HCT116 (cell line): ENCODE measurements at regions not wholly inside any gene's neighbourhood (a gene's known extent, or its start where the extent isn't known, plus 50 kb on each side); places are given as distances from the start of the nearest gene placed in this dataset.

Source experiments
- ATAC-seq: fragments of 200-7000 bp; cut with Tn5 transposase; 2 replicates; pipeline ENCODE4 v1.9.1; 2020; ENCODE audit warnings: mild to moderate bottlenecking, moderate library complexity
- BruUV-seq: library from RNA; stranded (reverse); fragments of 400-500 nt; replicated peaks from 2 replicates; lab custom pipeline; 2021; lab: Mats Ljungman, UMichigan
- CTCF ChIA-PET: fragments of 300-600 bp; sonication (Branson Sonifier 250); formaldehyde crosslinking; loops from one replicate; lab custom pipeline; 2021; ENCODE audit warnings: antibody characterized with exemption; lab: Charles Lee
- POLR2A ChIA-PET: fragments of 300-600, 350-600 bp; sonication (Branson Sonifier 250); formaldehyde crosslinking; loops from one replicate; lab custom pipeline; 2021; ENCODE audit warnings: antibody characterized with exemption; lab: Charles Lee
- RAD21 ChIA-PET, 2 experiments: fragments of 300-600 bp; sonication (Branson Sonifier 250); formaldehyde crosslinking; loops; one replicate each; lab custom pipeline; 2023; ENCODE audit warnings: low total read pairs in 2 of 2; ENCODE audit not compliant: uncharacterized antibody in 2 of 2, unreplicated experiment in 2 of 2, low non-redundant PET in 1 of 2; lab: Charles Lee
- DNase-seq: peaks from one replicate; pipeline ENCODE4 v3.0.0-alpha.2; 2010; ENCODE audit warnings: low read depth, low spot score
- H2AFZ ChIP-seq: fragments of 200-600 bp; shearing (Covaris generic), sonication (generic); 2 replicates; pipeline ENCODE4 v1.6.1; 2017; ENCODE audit warnings: low read depth, mixed run types, mixed read lengths, antibody characterized with exemption, low read length; ENCODE audit not compliant: poor library complexity, severe bottlenecking
- H3K27ac ChIP-seq: 2 replicates; pipeline ENCODE4 v1.5.1; 2012; ENCODE audit warnings: low read depth, low read length
- H3K27me3 ChIP-seq: fragments of 200-600 bp; sonication (generic); 2 replicates; pipeline ENCODE4 v1.6.1; 2016; ENCODE audit warnings: mixed run types, low read length, mixed read lengths; ENCODE audit not compliant: insufficient read depth
- H3K36me3 ChIP-seq, 2 experiments: fragments of 200-500 bp in 1 of 2; fragments of 200-600 bp in 1 of 2; sonication (Bioruptor generic) in 1 of 2; sonication (generic) in 1 of 2; 2 replicates each; pipeline versions ENCODE4 v1.5.1 to v1.6.1; 2014 to 2016; ENCODE audit warnings: low read length in 2 of 2, inconsistent platforms in 1 of 2, mixed read lengths in 1 of 2, mixed run types in 1 of 2; ENCODE audit not compliant: insufficient read depth in 2 of 2, control insufficient read depth in 1 of 2
- H3K4me1 ChIP-seq, 2 experiments: fragments of 200-600 bp in 1 of 2; sonication (generic) in 1 of 2; 2 replicates each; pipeline versions ENCODE4 v1.5.1 to v1.6.1; 2012 to 2017; ENCODE audit warnings: low read length in 2 of 2, inconsistent platforms in 1 of 2, mild to moderate bottlenecking in 1 of 2, mixed read lengths in 1 of 2, mixed run types in 1 of 2, moderate library complexity in 1 of 2; ENCODE audit not compliant: insufficient read depth in 2 of 2, control insufficient read depth in 1 of 2
- H3K4me2 ChIP-seq: fragments of 200-600 bp; sonication (generic); 2 replicates; pipeline ENCODE4 v1.6.1; 2017; ENCODE audit warnings: mixed run types, low read length, mixed read lengths
- H3K4me3 ChIP-seq, 2 experiments: fragments of 200-600 bp in 1 of 2; sonication (generic) in 1 of 2; replicated peaks in 1 of 2; 2 replicates each; pipeline ENCODE4 v1.5.1; 2011 to 2016; ENCODE audit warnings: low read length in 2 of 2, control low read depth in 1 of 2, low read depth in 1 of 2, mild to moderate bottlenecking in 1 of 2, mixed read lengths in 1 of 2, mixed run types in 1 of 2
- H3K79me2 ChIP-seq: fragments of 200-600 bp; sonication (generic); 2 replicates; pipeline ENCODE4 v1.6.1; 2017; ENCODE audit warnings: mild to moderate bottlenecking, mixed run types, low read length, moderate library complexity, mixed read lengths; ENCODE audit not compliant: insufficient read depth
- H3K9ac ChIP-seq: fragments of 200-600 bp; sonication (generic); 2 replicates; pipeline ENCODE4 v1.6.1; 2016; ENCODE audit warnings: low read length, mixed read lengths
- H3K9me2 ChIP-seq: fragments of 200-600 bp; sonication (generic), shearing (Covaris generic); 2 replicates; pipeline ENCODE4 v1.6.1; 2017; ENCODE audit warnings: mixed run types, mild to moderate bottlenecking, moderate library complexity; ENCODE audit not compliant: insufficient read depth
- H3K9me3 ChIP-seq, 2 experiments: fragments of 200-500 bp in 1 of 2; fragments of 200-600 bp in 1 of 2; sonication (Bioruptor generic) in 1 of 2; sonication (generic) in 1 of 2; 2 replicates each; pipeline ENCODE4 v1.6.1; 2014 to 2017; ENCODE audit warnings: low read length in 2 of 2, mixed read lengths in 2 of 2, inconsistent platforms in 1 of 2, low read depth in 1 of 2, mild to moderate bottlenecking in 1 of 2, mixed run types in 1 of 2, moderate library complexity in 1 of 2; ENCODE audit not compliant: control insufficient read depth in 1 of 2, insufficient read depth in 1 of 2
- H4K20me1 ChIP-seq: fragments of 200-600 bp; sonication (generic), shearing (Covaris generic); 2 replicates; pipeline ENCODE4 v1.6.1; 2017; ENCODE audit warnings: mixed run types, mild to moderate bottlenecking, moderate library complexity; ENCODE audit not compliant: insufficient read depth
- CBX3 ChIP-seq: IDR thresholded peaks from 2 replicates; pipeline ENCODE4 v1.6.1; 2012; ENCODE audit warnings: low read depth
- CEBPB ChIP-seq: IDR thresholded peaks from 2 replicates; pipeline ENCODE4 v1.6.1; 2012; ENCODE audit warnings: low read depth
- CTCF ChIP-seq, 3 experiments: fragments of 200-600 bp in 1 of 3; sonication (generic) in 1 of 3; IDR thresholded peaks in 2 of 3; conservative IDR thresholded peaks in 1 of 3; 2 replicates each; pipeline ENCODE4 v1.5.1; 2012 to 2017; ENCODE audit warnings: low read depth in 2 of 3, low read length in 2 of 3, antibody characterized with exemption in 1 of 3, borderline replicate concordance in 1 of 3, control low read depth in 1 of 3, mild to moderate bottlenecking in 1 of 3, mixed read lengths in 1 of 3, mixed run types in 1 of 3, moderate library complexity in 1 of 3; ENCODE audit not compliant: insufficient read depth in 1 of 3
- EGR1 ChIP-seq: IDR thresholded peaks from 2 replicates; pipeline ENCODE4 v1.6.1; 2012; ENCODE audit warnings: low read depth
- ELF1 ChIP-seq: IDR thresholded peaks from 2 replicates; pipeline ENCODE4 v1.6.1; 2012; ENCODE audit warnings: low read depth, borderline replicate concordance
- EZH2 ChIP-seq: fragments of 200-600 bp; sonication (generic); IDR thresholded peaks from 2 replicates; pipeline ENCODE4 v1.6.1; 2017; ENCODE audit warnings: antibody characterized with exemption, mixed run types
- EZH2phosphoT487 ChIP-seq: fragments of 200-600 bp; IDR thresholded peaks from 2 replicates; pipeline ENCODE4 v1.6.1; 2018; ENCODE audit warnings: antibody characterized with exemption, borderline replicate concordance
- FOSL1 ChIP-seq: IDR thresholded peaks from 2 replicates; pipeline ENCODE4 v1.6.1; 2012; ENCODE audit warnings: low read depth
- MAX ChIP-seq: IDR thresholded peaks from 2 replicates; pipeline ENCODE4 v1.6.1; 2012
- POLR2A ChIP-seq: IDR thresholded peaks from 2 replicates; pipeline ENCODE4 v1.7.0; 2011; ENCODE audit warnings: borderline replicate concordance; ENCODE audit not compliant: insufficient read depth, insufficient read length; ENCODE audit errors: extremely low read depth
- POLR2AphosphoS5 ChIP-seq: IDR thresholded peaks from 2 replicates; pipeline ENCODE4 v1.6.1; 2011; ENCODE audit warnings: mild to moderate bottlenecking, low read depth, low read length, moderate library complexity
- RAD21 ChIP-seq: IDR thresholded peaks from 2 replicates; pipeline ENCODE4 v1.6.1; 2012; ENCODE audit warnings: low read depth, mild to moderate bottlenecking
- REST ChIP-seq: IDR thresholded peaks from 2 replicates; pipeline ENCODE4 v1.6.1; 2012; ENCODE audit warnings: low read depth
- SIN3A ChIP-seq: IDR thresholded peaks from 2 replicates; pipeline ENCODE4 v1.6.1; 2012; ENCODE audit warnings: low read depth
- SP1 ChIP-seq: IDR thresholded peaks from 2 replicates; pipeline ENCODE4 v1.6.1; 2012; ENCODE audit warnings: low read depth
- SRF ChIP-seq: IDR thresholded peaks from 2 replicates; pipeline ENCODE4 v1.6.1; 2012; ENCODE audit warnings: low read depth
- TCF7L2 ChIP-seq: IDR thresholded peaks from 2 replicates; pipeline ENCODE4 v1.7.0; 2011; ENCODE audit warnings: borderline replicate concordance, inconsistent platforms; ENCODE audit not compliant: insufficient read depth, insufficient read length; ENCODE audit errors: extremely low read depth
- ZFX ChIP-seq: fragments of 450-650 bp; IDR thresholded peaks from 2 replicates; pipeline ENCODE4 v1.6.1; 2017
- ZNF274 ChIP-seq: fragments of 200-500 bp; sonication (Bioruptor generic); IDR thresholded peaks from 2 replicates; pipeline ENCODE4 v1.6.1; 2014; ENCODE audit warnings: mild to moderate bottlenecking, low read depth, low read length, inconsistent platforms
- intact Hi-C: fragments of 100-400 bp; cut with micrococcal nuclease; formaldehyde crosslinking; loops from 2 replicates; pipeline ENCODE4 v1.10.0; 2022
- TF ChIP-seq, protein P1 (sequence below): IDR thresholded peaks from 2 replicates; pipeline ENCODE4 v1.6.1; 2011; ENCODE audit warnings: mild to moderate bottlenecking, low read length, moderate library complexity; ENCODE audit not compliant: insufficient replicate concordance; ENCODE audit errors: extremely low read depth

GRCh38 chr2:59806486-59806885 lies 747.0 kb downstream of the BCL11A start:
- H2AFZ ChIP-seq = no peak overlapping the region
- no peak overlapping the region for H3K4me3 ChIP-seq
- no TSS peak for BruUV-seq
- ChIA-PET POLR2A (no interaction called here), RAD21 (no interaction called here), CTCF (no interaction called here)
- no peak overlapping the region for H3K27ac ChIP-seq
- no peak for DNase-seq
- H3K4me1 ChIP-seq = no peaks in the 10 kb centered on the region
- no peak overlapping the region for H3K4me2 ChIP-seq
- no peaks in the 10 kb centered on the region for H3K9me2 ChIP-seq
- H3K36me3 ChIP-seq = no peaks in the 10 kb centered on the region
- H4K20me1 ChIP-seq = no peaks in the 10 kb centered on the region
- no peaks in the 10 kb centered on the region for H3K27me3 ChIP-seq
- H3K9ac ChIP-seq = no peak overlapping the region
- intact Hi-C loops = no loop called here
- H3K9me3 ChIP-seq = no peaks in the 10 kb centered on the region
- H3K79me2 ChIP-seq = no peaks in the 10 kb centered on the region
- ATAC-seq = no peak
- no peak for TF ChIP-seq CEBPB
- TF ChIP-seq TCF7L2 = no peak
- TF ChIP-seq REST = no peak
- TF ChIP-seq EGR1 = no peak
- TF ChIP-seq, protein P1, sequence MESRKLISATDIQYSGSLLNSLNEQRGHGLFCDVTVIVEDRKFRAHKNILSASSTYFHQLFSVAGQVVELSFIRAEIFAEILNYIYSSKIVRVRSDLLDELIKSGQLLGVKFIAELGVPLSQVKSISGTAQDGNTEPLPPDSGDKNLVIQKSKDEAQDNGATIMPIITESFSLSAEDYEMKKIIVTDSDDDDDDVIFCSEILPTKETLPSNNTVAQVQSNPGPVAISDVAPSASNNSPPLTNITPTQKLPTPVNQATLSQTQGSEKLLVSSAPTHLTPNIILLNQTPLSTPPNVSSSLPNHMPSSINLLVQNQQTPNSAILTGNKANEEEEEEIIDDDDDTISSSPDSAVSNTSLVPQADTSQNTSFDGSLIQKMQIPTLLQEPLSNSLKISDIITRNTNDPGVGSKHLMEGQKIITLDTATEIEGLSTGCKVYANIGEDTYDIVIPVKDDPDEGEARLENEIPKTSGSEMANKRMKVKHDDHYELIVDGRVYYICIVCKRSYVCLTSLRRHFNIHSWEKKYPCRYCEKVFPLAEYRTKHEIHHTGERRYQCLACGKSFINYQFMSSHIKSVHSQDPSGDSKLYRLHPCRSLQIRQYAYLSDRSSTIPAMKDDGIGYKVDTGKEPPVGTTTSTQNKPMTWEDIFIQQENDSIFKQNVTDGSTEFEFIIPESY = no peak
- TF ChIP-seq ELF1 = no peak
- no peak for TF ChIP-seq EZH2
- TF ChIP-seq POLR2AphosphoS5 = no peak
- TF ChIP-seq SIN3A = no peak
- TF ChIP-seq ZFX = no peak
- no peak for TF ChIP-seq FOSL1
- no peak for TF ChIP-seq SP1
- TF ChIP-seq RAD21 = no peak
- no peak for TF ChIP-seq CBX3
- no peak for TF ChIP-seq SRF
- TF ChIP-seq MAX = no peak
- TF ChIP-seq POLR2A = no peak
- TF ChIP-seq CTCF (IDR thresholded peaks at IDR 0.05 in 2 of 3, conservative IDR thresholded peaks at IDR 0.05 in 1 of 3; ENCODE audit: borderline replicate concordance in 1 of 3, insufficient read depth in 1 of 3, low read depth in 2 of 3, low read length in 2 of 3) = no peak
- TF ChIP-seq EZH2phosphoT487 = no peak
- TF ChIP-seq ZNF274 = no peak
- TF ChIP-seq, all 23 proteins: peak for 0
